Esophagus squamous epithelium (tissue), 5 donors: ENCODE measurements at regions not wholly inside any gene's neighbourhood (a gene's known extent, or its start where the extent isn't known, plus 50 kb on each side); places are given as distances from the start of the nearest gene placed in this dataset.

Experiments used
- DNase-seq: peaks from one replicate; lab custom pipeline; 2025; lab: John Stamatoyannopoulos, UW
- H3K27ac ChIP-seq, 4 donors: fragments of 200-600 bp; sonication (generic); one replicate each; pipeline ENCODE4 v1.5.1; 2016 to 2019; ENCODE audit warnings: mild to moderate bottlenecking in 1 of 4
- H3K27me3 ChIP-seq, 4 donors: fragments of 200-600 bp; sonication (generic); 1 replicate in 3 of 4; 2 replicates in 1 of 4; pipeline versions ENCODE4 v1.5.1 to v1.6.0; 2017 to 2021; ENCODE audit warnings: antibody characterized with exemption in 1 of 4
- H3K36me3 ChIP-seq, 3 donors: fragments of 200-600 bp; sonication (generic); one replicate each; pipeline ENCODE4 v1.5.1; 2016 to 2019
- H3K4me1 ChIP-seq, 3 donors: fragments of 200-600 bp; sonication (generic); one replicate each; pipeline ENCODE4 v1.5.1; 2017 to 2019
- H3K4me3 ChIP-seq, 4 donors: fragments of 200-600 bp; sonication (generic); 1 replicate in 3 of 4; 2 replicates in 1 of 4; pipeline ENCODE4 v1.5.1; 2016 to 2019; ENCODE audit warnings: mild to moderate bottlenecking in 2 of 4, moderate library complexity in 1 of 4
- H3K9me3 ChIP-seq, 3 donors: fragments of 200-600 bp; sonication (generic); one replicate each; pipeline ENCODE4 v1.5.1; 2016 to 2019
- CTCF ChIP-seq, 6 experiments: fragments of 450-650 bp in 4 of 6; fragments of 200-600 bp in 2 of 6; sonication (generic) in 2 of 6; IDR thresholded peaks; one replicate each; pipeline ENCODE4 v1.5.1; 2016 to 2019; ENCODE audit warnings: antibody characterized with exemption in 6 of 6, mild to moderate bottlenecking in 4 of 6, moderate library complexity in 4 of 6
- POLR2A ChIP-seq, 4 donors: fragments of 450-650 bp; IDR thresholded peaks; one replicate each; pipeline ENCODE4 v1.6.1; 2017; ENCODE audit warnings: antibody characterized with exemption in 4 of 4, mild to moderate bottlenecking in 4 of 4, moderate library complexity in 3 of 4
- WGBS, 2 donors: methylation state at CpG; one replicate each; pipeline ENCODE4 v1.1.5; 2018; 5-methylcytosine and 5-hydroxymethylcytosine counted together
- intact Hi-C: fragments of 100-400 bp; cut with DNase I; formaldehyde crosslinking; loops from one replicate; pipeline ENCODE4 v1.15.0; 2022
- donor health status: DM: yes; HTN: yes; CAD: no.

GRCh38 chr3:88222343-88222742, 72.6 kb downstream of the C3orf38 start:
- Histone ChIP-seq H3K27me3 (no peaks in the 10 kb centered on the region), H3K9me3 (no peaks in the 10 kb centered on the region), H3K36me3 (no peaks in the 10 kb centered on the region), H3K27ac (no peak overlapping the region), H3K4me3 (no peak overlapping the region), H3K4me1 (no peaks in the 10 kb centered on the region)
- intact Hi-C loops, result no loop called here
- no peak for DNase-seq
- TF ChIP-seq POLR2A (IDR thresholded peaks at IDR 0.05), result no peak
- no peak for TF ChIP-seq CTCF (IDR thresholded peaks at IDR 0.05)
- WGBS, 2 donors, result 65 to 72% methylated on average over 2 of the region's 2 CpGs

- WGBS, 2 donors, result 79 to 87% methylated on average over 8 of the region's 8 CpGs
- Histone ChIP-seq H3K27ac (no peak overlapping the region), H3K4me1 (no peaks in the 10 kb centered on the region), H3K27me3 (no peaks in the 10 kb centered on the region), H3K4me3 (no peak overlapping the region), H3K36me3 (no peaks in the 10 kb centered on the region), H3K9me3 (no peaks in the 10 kb centered on the region)
- TF ChIP-seq POLR2A (IDR thresholded peaks at IDR 0.05) (no peak), CTCF (IDR thresholded peaks at IDR 0.05) (no peak)
- no peak for DNase-seq
- intact Hi-C loops, result no loop called here
Measured at GRCh38 chr3:88225326-88226008, 75.7 kb downstream of the C3orf38 start.

- H3K4me3 ChIP-seq, result no peak overlapping the region
- intact Hi-C loops, result no loop called here
- TF ChIP-seq POLR2A (IDR thresholded peaks at IDR 0.05) (no peak), CTCF (IDR thresholded peaks at IDR 0.05) (no peak)
- no peak overlapping the region for H3K27ac ChIP-seq
- no peaks in the 10 kb centered on the region for H3K4me1 ChIP-seq
- H3K9me3 ChIP-seq, result no peaks in the 10 kb centered on the region
- 38 to 54% methylated on average over 3 of the region's 3 CpGs for WGBS, 2 donors
- H3K27me3 ChIP-seq, result no peaks in the 10 kb centered on the region
- H3K36me3 ChIP-seq, result no peaks in the 10 kb centered on the region
- no peak for DNase-seq
Measured at GRCh38 chr3:88226910-88227309, 77.2 kb downstream of the C3orf38 start.

GRCh38 chr3:88230638-88231037, 80.9 kb downstream of the C3orf38 start:
- no peaks in the 10 kb centered on the region for H3K36me3 ChIP-seq
- H3K4me1 ChIP-seq, result no peaks in the 10 kb centered on the region
- TF ChIP-seq POLR2A (IDR thresholded peaks at IDR 0.05), result no peak
- TF ChIP-seq CTCF (IDR thresholded peaks at IDR 0.05), result no peak
- intact Hi-C loops, result no loop called here
- H3K4me3 ChIP-seq, result no peak overlapping the region
- WGBS, 2 donors, result 80 to 86% methylated on average over 5 to 6 of the region's 7 CpGs
- DNase-seq, result no peak
- no peak overlapping the region for H3K27ac ChIP-seq
- H3K9me3 ChIP-seq, result no peaks in the 10 kb centered on the region
- no peaks in the 10 kb centered on the region for H3K27me3 ChIP-seq

- intact Hi-C loops, result no loop called here
- H3K36me3 ChIP-seq, result no peaks in the 10 kb centered on the region
- no peaks in the 10 kb centered on the region for H3K4me1 ChIP-seq
- WGBS, 2 donors, result 65 to 76% methylated on average over 4 of the region's 4 CpGs
- no peaks in the 10 kb centered on the region for H3K27me3 ChIP-seq
- no peaks in the 10 kb centered on the region for H3K9me3 ChIP-seq
- no peak for TF ChIP-seq POLR2A (IDR thresholded peaks at IDR 0.05)
- no peak for TF ChIP-seq CTCF (IDR thresholded peaks at IDR 0.05)
- no peak overlapping the region for H3K27ac ChIP-seq
- no peak overlapping the region for H3K4me3 ChIP-seq
- no peak for DNase-seq
Measured at GRCh38 chr3:88231207-88231606, 81.4 kb downstream of the C3orf38 start.
